ENCODE measurements at regions not wholly inside any gene's neighbourhood (a gene's known extent, or its start where the extent isn't known, plus 50 kb on each side); places are given as distances from the start of the nearest gene placed in this dataset.

DNA sequence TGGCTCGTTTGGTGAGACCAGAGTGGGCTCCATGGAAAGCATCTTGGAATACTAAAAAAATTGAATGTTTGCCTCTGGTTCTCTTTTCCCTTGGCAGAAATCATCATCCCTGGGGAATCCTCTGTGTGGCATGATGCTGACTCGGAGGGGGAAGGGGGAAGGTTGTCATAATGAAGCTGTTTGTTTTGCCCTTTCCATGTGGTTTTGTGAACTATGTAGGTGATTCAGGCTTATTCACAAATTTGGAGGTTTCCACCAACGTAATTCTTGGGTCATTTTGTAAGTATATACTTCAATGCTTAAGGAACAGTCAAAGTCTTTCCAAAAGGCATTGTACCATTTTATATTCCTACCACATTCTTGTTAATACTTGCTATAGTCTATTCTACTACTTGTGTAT is 754.0 kb upstream of the FAT3 start:
- DNase-seq (ENCODE audit: low spot score), result no peak

DNA sequence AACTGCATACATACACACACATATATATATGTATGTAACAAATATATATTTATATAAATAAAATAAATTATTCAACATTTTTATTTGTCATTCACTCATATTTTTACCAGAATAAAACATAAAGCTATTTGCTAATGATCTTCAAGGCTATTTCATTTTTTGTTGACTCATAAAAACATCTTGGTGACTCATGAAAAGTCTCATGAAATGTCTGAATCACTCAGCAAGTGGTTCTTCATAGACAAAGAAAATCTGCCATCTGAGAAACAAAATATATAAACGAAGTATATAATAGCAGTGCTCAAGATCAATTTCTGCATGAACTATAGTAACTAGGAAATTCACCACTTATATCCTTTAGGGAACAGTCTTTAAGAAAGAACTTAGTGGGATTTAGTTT is 764.8 kb upstream of the FAT3 start:
- no peak for DNase-seq (ENCODE audit: low spot score)

DNA sequence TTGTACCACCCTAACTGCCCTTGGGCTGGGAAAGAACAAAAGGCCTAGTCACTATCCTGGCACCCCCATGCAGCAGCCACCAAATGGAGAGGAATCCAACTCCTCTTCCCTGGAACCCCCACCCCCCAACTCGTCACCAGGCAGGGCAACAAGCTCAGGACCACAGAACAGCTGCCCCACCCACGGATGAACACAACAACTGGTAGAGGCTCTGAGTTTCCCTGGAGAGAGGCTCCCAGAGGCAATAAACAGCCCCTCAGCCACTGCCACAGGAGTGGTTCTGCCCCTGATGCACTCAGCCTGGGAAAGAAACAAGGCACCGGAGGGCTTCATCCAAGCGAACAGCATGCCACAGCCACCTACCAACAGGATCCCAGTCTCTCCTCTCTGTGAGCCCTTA is 778.4 kb upstream of the FAT3 start:
- DNase-seq (ENCODE audit: low spot score), result no peak

DNA sequence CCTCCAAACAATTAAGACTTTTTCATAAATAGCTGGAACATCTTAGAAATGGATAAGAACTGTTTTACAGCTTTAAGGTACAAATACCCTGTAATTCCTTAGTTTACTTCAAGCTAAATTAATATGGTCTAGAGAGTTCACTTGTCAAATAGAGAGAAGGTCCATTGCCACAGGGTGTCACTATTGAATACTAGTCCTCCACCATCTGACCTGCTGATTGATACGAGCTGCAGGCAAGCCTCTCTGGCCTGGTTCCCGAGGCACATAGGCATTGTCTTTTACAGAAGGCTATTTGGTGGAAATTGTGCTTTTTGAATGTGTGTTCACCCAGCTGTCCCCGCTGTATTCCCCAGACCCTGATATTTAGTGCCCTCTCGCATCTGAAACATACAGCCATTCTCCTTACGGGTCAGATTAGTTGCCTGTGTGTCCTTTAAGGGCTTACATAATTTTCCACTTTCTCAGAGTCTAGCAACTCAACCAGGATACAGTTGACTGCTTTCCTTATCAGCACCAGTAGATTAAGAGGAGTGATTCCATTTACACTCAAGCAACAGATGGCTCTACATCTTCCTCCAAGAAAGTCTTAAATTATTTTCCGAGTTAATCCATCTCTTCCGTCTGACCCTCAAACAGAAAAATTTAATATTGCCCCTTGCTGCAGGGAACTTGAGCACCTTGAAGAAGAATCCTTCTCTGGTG is 788.8 kb upstream of the FAT3 start:
- DNase-seq (ENCODE audit: low spot score), result no peak

DNA sequence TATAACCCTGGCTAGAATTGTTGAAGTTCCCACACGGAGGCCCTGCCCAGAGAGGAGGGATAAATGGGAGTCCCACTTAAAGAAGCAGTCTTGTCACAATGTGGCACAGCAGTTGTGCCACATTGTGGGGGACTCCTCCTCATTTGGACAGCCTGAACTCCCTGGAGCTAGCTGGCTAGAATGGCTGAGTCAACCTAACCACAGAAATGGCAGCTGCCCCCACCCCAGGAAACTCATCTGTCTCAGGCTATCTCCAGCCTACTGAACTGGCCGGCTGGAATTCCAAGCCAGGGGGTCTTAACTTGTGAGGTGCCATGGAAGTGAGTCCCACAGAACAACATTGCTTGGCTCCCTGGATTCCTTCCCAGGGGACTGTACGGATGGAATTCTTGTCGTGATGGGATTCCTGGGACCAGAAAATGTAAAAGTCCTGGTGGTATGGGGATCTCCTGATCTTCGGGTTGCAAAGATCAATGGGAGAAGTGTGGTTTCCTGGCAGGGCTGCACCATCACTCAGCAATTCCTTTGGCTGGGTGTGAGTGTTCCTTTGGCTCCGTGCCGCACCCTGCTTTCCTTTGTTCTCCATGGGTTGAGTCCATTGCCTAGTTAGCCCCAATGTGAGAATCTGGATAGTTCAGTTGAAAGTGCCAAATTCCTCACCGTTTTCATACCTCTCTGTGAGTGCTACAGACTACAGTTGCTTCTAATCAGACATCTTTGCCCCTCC is 791.2 kb upstream of the FAT3 start:
- no peak for DNase-seq (ENCODE audit: low spot score)

DNA sequence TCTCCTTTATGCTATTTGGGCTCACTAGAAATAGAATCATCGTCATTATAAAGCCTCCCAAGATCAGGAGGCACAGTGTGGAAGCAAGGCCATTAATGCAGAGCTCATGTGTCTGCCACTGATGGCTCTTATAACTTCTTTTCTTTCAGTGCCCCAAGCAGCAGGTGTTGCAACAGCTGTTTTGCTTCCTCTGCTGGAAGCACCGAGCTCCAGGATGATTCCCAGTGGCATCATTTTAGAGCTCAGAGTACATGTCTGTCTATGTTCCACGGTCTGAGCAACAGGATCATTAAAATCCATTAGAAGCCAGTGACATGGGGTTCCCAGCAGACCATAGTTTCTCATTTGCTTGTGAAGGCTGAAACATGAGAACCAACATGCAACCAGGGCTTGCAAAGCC is 803.0 kb upstream of the FAT3 start:
- no peak for DNase-seq (ENCODE audit: low spot score)

DNA sequence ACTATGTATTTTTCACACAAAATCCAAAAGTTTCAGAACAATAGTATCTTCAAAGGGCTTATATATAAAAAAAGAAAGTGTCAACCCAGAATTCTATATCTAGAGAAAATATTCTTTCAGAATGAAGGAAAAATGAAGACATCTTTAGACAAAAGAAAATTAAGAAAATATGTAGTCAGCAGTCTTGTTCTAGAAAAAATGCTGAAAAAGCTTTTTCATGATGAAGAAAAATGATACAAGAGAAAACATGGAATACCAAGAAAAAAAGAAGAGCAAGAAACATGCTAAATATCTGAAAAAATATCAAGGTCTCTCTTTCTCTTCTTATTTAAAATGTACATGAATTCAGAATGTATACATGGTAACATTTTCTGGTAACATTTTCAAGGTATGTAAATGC is 816.8 kb upstream of the FAT3 start:
- no peak for DNase-seq (ENCODE audit: low spot score)

DNA sequence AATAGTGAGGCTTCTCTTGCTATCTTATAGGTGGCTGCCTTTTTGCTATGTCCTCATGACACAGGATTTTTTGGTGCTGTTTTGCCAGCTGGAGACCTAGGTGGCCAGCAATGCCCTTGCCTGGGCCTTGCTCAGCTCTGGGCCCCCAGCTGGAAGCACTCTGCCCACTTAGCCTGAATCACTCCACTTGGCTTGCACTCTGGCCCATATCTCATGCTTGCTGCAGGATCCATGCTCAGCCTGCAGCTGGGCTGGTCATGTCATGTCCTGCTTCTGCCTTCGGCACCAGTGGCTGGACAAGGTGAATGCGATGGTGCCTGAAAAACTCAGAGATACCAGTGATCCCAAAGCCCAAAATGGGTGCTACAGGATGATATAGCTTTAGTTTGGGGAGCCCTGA is 818.6 kb upstream of the FAT3 start:
- DNase-seq (ENCODE audit: low spot score), result no peak

DNA sequence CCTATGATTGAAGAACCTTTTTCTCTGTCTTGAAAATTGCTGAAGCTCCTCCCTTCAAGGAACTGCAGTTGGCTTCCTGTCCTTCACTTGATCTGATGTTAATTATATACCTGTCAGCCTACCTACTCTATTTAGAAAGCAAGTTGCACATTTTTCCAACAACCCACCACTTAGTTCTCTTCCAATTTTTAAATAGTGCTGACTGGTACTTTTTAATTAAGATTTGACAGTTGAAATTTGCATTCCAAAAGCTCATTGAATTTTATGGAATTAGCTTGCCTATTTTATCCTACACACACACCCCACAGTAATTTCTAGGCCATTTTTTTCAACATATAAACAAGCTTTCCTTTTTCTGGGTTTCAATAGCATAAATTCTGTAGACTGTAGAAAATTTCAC is 820.3 kb upstream of the FAT3 start:
- DNase-seq (ENCODE audit: low spot score), result no peak

DNA sequence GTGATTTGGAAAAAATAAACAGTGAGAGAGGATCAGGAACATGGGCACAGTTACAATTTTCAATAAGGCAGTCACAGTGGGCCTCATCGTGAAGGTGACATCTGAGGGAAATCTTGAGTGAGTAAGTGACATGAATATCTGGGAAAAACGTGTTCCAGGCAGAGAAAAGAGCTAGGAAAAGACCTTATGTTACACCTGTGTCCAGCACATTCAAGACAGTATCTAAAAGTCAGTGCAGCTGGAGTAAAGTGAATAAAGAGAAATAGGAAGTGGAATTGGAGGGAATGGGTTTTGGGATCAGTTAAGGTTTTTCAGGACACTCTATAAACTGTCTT is 827.5 kb upstream of the FAT3 start:
- DNase-seq (ENCODE audit: low spot score), result no peak

DNA sequence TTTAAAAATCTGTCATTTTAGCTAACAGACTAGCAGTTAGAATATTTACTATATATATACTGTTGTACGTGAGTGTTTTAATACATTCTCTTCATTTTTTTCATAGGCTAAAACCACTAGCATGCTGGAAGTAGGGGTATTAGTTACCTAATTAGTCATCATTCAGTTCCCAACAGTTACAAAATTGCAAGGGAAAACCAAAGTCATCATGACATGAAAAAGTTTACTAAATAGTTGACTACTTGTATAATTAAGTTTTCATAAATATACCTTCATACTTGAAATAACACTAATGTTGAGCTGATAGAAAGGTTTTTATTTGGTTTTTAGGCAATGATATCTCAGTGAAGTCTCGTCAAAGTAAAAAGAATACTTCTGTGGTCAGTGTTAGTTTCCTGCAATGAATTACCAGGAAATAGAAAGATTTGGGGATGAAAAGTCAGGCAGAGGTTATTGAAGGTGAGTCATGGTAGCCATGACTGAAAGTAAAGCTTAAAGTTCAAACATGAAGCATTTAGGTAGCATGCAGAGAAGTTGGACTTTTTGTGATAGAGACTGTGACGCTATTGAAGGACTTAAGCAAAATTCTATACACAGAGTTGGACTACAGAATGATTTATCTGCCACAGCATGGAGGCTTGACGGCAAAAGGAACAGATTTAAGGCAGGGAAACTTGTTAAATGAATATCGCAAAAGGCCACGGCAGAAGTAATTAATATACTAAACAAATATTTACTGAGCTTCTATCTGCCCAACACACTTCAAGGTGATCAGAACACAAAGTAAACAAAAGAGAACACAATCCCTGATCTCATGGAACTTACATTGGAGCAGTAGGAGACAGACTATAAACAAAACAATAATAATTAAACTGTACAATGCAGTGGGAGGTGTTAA is 828.1 kb upstream of the FAT3 start:
- DNase-seq (ENCODE audit: low spot score), result no peak

DNA sequence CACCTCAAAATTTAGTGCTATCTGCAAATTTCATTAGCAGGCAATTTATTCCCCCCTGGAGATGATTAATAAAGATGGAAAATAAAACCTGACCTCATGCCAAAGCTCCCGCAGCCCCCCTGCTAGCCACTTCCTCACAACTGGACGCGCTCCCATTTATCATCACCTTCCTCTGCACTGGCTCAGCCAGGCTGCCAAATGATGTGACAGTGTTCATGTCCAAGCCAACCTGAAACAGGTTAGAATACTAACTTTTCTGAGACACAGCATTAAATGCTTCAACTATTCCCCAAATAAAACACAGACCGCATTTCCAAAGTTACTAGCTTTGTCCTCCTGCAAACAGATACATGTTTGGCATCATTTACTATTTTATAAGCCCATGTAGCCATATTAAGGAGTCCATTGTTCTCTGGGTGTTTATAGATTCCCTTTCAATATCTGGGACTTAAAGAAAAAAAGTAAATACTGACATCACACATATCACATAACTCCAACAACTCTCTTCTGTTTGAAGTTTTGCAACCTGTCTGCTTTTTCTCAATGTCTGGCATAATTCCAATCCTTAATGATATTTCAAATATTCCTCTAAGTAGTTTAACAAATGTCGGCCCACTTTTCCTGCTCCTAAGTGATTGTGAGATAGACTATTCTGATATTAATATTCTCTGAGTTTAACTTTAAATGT is 829.7 kb upstream of the FAT3 start:
- no peak for DNase-seq (ENCODE audit: low spot score)

DNA sequence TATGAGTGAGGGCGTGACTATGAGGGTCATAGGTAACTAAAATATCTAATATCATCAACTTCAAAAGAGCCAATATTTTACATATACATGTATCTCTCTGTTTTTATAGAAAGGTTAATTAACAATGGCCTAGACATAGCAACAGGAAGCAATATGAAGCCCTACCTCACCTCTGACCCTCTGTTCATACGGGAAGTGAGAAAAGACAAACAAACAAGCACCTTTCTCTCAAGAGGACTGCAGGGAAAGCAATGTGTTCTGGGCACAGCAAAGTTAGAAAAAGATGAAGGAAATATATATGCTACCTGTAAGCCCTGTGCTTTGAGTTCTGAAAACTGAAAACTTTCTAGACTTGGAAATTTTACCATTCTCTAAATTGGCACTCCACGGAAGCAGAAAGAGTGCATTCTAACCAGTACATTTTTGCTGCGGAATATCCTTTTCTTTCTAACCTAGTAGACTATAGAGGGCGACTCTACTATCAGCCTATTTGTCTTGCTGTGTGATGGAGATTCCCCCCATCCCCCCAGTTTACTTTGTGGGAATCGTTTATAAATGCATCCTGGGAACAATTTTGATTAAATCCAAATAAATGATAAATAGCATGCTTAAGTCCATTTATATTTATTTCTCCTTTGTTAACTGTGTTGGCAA is 830.4 kb upstream of the FAT3 start:
- no peak for DNase-seq (ENCODE audit: low spot score)

DNA sequence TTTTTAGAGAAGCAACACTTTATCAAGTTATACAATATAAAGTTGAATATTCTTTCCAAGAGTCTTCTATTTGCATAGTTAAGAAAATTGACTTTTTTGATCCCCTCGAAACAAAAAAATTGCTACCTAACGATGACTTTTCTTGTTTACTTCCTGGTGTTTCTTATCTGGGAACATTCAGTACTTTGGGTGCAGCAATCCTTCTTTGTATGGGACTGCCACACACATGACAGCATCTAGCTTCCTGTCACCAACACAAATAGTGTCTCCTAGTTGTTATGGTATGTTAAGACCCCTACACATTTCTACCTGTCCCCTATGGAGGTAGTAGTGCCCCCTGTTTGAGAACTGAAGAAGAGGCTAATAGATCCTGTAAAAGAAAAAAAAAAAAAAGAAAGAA is 841.7 kb upstream of the FAT3 start:
- no peak for DNase-seq (ENCODE audit: low spot score)

DNA sequence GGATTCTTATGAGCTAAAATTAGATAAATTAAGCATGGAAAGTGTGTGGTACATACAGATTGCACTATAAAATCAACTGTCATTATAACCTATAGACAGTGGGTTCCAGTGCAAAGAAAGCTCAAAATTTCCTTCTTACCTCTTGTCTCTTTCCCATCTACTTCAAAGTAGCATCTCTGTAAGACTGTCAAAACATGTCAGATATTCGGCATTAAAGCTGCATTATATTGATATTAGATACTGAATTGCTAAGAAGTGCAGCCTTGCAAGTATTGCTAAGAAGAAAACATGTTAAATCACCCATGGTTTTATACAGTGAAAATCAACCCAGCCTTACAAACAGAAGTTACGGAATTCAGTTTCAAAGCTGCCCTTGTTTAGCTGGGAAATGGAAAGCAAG is 849.8 kb upstream of the FAT3 start:
- DNase-seq (ENCODE audit: low spot score), result no peak

DNA sequence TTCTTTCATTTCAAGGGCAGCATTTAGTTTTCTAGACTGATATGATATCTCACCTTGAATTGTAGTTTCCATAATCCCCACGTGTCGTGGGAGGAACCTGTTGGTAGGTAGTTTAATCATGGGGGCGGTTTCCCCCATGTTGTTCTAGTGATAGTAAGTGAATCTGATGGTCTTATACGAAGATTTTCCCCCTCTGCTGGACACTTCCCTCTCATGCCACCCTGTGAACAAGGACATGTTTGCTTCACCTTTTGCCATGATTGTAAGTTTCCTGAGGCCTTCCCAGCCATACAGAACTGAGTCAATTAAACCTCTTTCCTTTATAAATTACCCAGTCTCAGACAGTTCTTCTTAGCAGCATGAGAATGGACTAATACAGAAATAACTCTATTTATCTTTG is 851.1 kb upstream of the FAT3 start:
- no peak for DNase-seq (ENCODE audit: low spot score)

DNA sequence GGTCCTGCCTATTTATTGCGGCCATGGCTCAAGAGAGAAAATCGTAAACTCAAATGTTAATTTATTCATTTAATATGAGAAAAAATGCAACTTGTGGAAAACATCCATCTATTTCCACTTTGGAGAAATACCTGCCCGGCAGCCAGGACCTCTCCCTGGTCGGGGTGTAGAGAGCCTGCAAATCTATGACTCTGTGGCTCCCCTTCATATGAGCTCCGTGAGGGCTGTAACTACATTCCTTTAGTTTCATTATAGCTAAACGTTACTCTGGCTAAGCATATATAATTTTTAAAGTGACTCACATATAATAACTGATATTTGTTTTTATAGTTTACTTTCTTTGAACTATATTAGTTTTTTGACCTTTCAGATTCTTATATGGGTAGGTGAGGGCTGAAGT is 857.8 kb upstream of the FAT3 start:
- DNase-seq (ENCODE audit: low spot score), result no peak

DNA sequence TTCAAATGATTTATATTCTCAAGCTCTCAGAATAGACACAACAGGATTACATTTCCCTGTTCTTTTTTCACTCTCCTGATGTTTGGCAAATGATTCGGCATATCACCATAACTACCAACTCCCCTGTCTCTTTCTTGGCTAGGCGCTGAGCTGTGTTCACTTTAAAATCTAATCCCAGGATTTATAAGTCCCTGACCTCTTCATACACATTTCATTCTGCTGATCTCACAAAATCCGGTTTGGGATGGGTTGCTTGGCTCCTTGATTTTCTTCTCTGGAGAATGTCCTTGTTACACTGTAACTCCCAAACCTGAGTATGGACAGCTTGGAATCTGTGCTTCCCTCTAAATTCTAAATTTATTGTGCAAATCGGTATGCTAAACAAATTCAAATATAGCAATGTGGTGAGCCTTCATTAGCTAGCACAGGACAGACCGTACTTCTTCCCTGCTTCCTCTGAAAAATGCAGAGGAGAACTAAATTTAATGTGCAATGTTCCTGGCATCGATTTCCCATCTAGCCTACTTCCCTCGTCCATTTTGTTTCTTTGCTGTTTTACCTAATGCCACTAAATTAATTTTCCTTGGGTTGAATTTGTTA is 858.5 kb upstream of the FAT3 start:
- DNase-seq (ENCODE audit: low spot score), result no peak

DNA sequence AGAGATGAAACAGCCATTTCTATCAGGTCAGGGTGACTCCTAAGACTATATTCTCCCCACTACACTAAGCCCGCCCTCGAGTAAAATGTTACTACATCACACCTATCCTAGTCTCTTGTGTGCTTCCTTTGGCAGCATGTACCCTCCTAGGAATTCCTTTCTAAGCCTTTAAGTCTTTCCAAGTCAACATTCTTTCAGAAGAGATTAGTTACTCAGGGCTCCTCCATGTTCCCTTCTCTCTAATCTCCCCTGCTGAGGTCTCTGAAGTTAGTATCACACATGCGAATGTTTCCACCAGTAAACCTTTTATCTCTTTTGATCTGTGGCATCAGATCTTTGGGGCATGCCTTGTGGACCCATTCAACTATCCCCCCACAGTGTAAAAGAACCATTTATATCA is 873.7 kb upstream of the FAT3 start:
- DNase-seq (ENCODE audit: low spot score), result no peak

DNA sequence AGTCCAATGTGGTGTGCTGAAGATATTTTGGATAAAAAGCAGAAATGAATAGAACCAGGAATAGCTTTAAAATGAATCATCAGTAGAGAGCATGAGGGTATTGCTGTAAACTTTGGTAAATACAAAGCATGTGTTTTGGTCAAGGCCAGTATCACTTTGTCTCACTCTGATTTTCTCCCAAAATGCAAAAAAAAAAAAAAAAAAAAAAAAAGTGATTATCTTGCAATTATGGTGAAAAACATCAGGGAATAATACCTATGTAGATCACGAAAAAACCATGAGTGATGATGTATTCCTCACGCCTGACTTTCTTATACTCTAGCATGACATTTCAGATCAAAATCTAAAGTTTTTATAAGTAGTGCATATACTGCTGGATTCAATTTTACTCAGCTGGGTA is 897.9 kb upstream of the FAT3 start:
- DNase-seq (ENCODE audit: low spot score), result no peak

DNA sequence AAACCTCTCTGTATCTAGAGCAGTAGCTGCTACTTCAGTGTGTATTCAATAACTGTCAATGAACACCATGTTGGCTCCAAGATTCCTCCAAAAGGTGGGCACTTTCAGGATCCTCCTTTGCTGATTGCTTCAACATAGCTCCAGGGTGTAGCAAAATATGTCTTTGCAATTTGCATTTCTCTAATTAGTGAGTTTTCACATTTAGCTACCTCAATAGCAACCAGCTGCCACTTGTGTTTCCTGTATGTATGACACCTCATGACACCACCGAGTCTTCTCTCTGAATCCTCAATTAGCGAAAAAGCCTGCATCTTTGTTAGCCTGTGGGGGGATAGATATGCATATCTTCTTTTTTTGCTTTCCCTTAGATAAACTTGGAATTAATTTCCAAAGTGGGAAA is 898.3 kb upstream of the FAT3 start:
- no peak for DNase-seq (ENCODE audit: low spot score)

DNA sequence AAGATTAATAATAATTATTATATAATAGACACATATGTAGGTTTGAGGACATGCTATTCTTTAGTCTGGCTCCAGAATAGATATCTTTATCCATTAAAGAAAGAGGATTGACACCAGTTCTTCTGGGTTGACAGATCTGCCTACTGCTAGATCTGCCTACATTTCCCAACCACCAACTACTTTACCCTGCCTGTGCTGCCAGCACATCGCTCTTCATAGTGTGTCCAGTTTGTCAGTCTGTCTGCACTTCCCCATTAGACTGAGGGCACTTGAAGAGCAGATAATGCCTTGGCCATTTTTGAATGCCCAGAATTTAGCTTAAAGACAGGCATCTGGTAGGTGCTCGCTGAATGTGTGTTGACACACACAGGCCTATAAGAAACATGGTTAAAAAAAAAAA is 910.1 kb upstream of the FAT3 start:
- DNase-seq (ENCODE audit: low spot score), result no peak
